ENCODE measurements at regions not wholly inside any gene's neighbourhood (a gene's known extent, or its start where the extent isn't known, plus 50 kb on each side); places are given as distances from the start of the nearest gene placed in this dataset.

GRCh38 chr4:57580710-57581599, 470.8 kb upstream of the IGFBP7 start:
- no peak for TF ChIP-seq POLR2A (IDR thresholded peaks at IDR 0.05; ENCODE audit: low read length)
- no peak for TF ChIP-seq GATA1 (IDR thresholded peaks at IDR 0.05; ENCODE audit: low read depth, low read length)
